ENCODE measurements at regions not wholly inside any gene's neighbourhood (a gene's known extent, or its start where the extent isn't known, plus 50 kb on each side); places are given as distances from the start of the nearest gene placed in this dataset.
"Not testable (repeated sequence)": the region's sequence is repeated elsewhere in the genome, so short reads cannot be mapped to it uniquely, and the experiment has no call there.

- peak in 1 of 2 experiments; percentile 59; a peak in 2 of 4 replicates for TF ChIP-seq ZNF639 (CRISPR knock-in tag; conservative IDR thresholded peaks at IDR 0.05 in 1 of 2, IDR thresholded peaks at IDR 0.05 in 1 of 2)
- TF ChIP-seq, protein P1, sequence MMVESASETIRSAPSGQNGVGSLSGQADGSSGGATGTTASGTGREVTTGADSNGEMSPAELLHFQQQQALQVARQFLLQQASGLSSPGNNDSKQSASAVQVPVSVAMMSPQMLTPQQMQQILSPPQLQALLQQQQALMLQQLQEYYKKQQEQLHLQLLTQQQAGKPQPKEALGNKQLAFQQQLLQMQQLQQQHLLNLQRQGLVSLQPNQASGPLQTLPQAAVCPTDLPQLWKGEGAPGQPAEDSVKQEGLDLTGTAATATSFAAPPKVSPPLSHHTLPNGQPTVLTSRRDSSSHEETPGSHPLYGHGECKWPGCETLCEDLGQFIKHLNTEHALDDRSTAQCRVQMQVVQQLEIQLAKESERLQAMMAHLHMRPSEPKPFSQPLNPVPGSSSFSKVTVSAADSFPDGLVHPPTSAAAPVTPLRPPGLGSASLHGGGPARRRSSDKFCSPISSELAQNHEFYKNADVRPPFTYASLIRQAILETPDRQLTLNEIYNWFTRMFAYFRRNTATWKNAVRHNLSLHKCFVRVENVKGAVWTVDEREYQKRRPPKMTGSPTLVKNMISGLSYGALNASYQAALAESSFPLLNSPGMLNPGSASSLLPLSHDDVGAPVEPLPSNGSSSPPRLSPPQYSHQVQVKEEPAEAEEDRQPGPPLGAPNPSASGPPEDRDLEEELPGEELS (CRISPR knock-in tag; IDR thresholded peaks at IDR 0.05; ENCODE audit: borderline replicate concordance): no peak
- 0 out of 2 replicates have a peak, but pooled peaks have one; percentile 12 for TF ChIP-seq ZNF316 (IDR thresholded peaks at IDR 0.05)
- TF ChIP-seq, protein P2, sequence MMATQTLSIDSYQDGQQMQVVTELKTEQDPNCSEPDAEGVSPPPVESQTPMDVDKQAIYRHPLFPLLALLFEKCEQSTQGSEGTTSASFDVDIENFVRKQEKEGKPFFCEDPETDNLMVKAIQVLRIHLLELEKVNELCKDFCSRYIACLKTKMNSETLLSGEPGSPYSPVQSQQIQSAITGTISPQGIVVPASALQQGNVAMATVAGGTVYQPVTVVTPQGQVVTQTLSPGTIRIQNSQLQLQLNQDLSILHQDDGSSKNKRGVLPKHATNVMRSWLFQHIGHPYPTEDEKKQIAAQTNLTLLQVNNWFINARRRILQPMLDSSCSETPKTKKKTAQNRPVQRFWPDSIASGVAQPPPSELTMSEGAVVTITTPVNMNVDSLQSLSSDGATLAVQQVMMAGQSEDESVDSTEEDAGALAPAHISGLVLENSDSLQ (IDR thresholded peaks at IDR 0.05): 0 out of 2 replicates have a peak, but pooled peaks have one; percentile 22
Measured at GRCh38 chr7:16266877-16267276, 154.5 kb downstream of the CRPPA start (continued).

DNA sequence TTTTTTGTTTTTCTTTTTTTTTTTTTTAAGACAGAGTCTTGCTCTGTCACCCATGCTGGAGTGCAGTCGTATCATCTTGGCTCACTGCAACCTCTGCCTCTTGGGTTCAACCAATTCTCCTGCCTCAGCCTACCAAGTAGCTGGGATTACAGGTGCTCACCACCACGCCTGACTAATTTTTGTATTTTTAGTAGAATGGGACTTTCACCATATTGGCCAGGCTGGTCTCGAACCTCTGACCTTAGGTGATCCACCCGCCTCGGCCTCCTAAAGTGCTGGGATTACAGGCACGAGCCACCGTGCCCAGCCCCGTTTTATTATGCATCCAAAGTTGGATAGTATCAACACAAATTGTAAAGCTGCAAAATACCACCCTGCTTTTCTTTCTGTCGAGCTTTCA lies 154.9 kb downstream of the CRPPA start:
- H3K9ac ChIP-seq (ENCODE audit: insufficient read depth in 1 of 2, low read depth in 2 of 2, low read length in 2 of 2): peak overlapping the region; percentile 18 to 92; a peak in 3 of 4 replicates
- H3K9me3 ChIP-seq (replicated peaks; ENCODE audit: control insufficient read depth, insufficient read depth, low read depth, low read length): peaks cover 11% of the 10 kb centered on the region
- peaks cover 93% of the 10 kb centered on the region for H3K79me2 ChIP-seq (ENCODE audit: control insufficient read depth, insufficient read depth, low read length)
- FAIRE-seq; CTCF ChIA-PET (ENCODE audit: low intra/inter-chr PET ratio); BruUV-seq (replicated peaks); H3K9me1 ChIP-seq (ENCODE audit: control insufficient read depth, insufficient read depth, low read length); ATAC-seq; H3K27me3 ChIP-seq (ENCODE audit: control insufficient read depth in 2 of 2, insufficient read depth in 2 of 2, low read length in 2 of 2); H4K20me1 ChIP-seq (replicated peaks; ENCODE audit: control insufficient read depth, insufficient read depth, low read length); H2AFZ ChIP-seq (ENCODE audit: low read depth, low read length); DNase-seq (ENCODE audit: extremely low read depth in 1 of 4, low spot score in 3 of 4): not testable (repeated sequence)
- H3K4me1 ChIP-seq (replicated peaks in 1 of 2; ENCODE audit: control insufficient read depth in 2 of 2, insufficient read depth in 2 of 2, low read length in 2 of 2): peaks cover 10 to 32% of the 10 kb centered on the region in 2 experiments; a peak in 4 of 5 replicates
- peak overlapping the region; percentile 49 for H3K4me3 ChIP-seq
- WGBS (ENCODE audit: insufficient coverage, low coverage, missing lambda C conversion rate): 5% methylated on average over 8 of the region's 9 CpGs
- peak overlapping the region; percentile 87 for H3K4me2 ChIP-seq (ENCODE audit: insufficient read depth, low read length)
- in situ Hi-C loops (cut with MboI) (loop anchor here (5.0 to 10.0 kb wide), 2 partner anchors 151 to 298 kb away; no protein-coding TSS in a partner anchor), intact Hi-C loops (cut with micrococcal nuclease) (loop anchor here (10.0 kb wide), 1 partner anchor 488 kb away; the partner anchor contains the start of gene TSPAN13)
- POLR2A ChIA-PET: interaction anchor here (0.8 to 1.0 kb wide), 3 partner anchors 153 to 299 kb away, joined by 3 to 4 read pairs (median 3); no protein-coding TSS in a partner anchor
- peaks cover 58% of the 10 kb centered on the region for H3K36me3 ChIP-seq (ENCODE audit: control insufficient read depth, insufficient read depth, low read length)
- H3K27ac ChIP-seq (ENCODE audit: extremely low read depth, low read depth, low read length): peak overlapping the region; percentile 93
- TF ChIP-seq, protein P3, sequence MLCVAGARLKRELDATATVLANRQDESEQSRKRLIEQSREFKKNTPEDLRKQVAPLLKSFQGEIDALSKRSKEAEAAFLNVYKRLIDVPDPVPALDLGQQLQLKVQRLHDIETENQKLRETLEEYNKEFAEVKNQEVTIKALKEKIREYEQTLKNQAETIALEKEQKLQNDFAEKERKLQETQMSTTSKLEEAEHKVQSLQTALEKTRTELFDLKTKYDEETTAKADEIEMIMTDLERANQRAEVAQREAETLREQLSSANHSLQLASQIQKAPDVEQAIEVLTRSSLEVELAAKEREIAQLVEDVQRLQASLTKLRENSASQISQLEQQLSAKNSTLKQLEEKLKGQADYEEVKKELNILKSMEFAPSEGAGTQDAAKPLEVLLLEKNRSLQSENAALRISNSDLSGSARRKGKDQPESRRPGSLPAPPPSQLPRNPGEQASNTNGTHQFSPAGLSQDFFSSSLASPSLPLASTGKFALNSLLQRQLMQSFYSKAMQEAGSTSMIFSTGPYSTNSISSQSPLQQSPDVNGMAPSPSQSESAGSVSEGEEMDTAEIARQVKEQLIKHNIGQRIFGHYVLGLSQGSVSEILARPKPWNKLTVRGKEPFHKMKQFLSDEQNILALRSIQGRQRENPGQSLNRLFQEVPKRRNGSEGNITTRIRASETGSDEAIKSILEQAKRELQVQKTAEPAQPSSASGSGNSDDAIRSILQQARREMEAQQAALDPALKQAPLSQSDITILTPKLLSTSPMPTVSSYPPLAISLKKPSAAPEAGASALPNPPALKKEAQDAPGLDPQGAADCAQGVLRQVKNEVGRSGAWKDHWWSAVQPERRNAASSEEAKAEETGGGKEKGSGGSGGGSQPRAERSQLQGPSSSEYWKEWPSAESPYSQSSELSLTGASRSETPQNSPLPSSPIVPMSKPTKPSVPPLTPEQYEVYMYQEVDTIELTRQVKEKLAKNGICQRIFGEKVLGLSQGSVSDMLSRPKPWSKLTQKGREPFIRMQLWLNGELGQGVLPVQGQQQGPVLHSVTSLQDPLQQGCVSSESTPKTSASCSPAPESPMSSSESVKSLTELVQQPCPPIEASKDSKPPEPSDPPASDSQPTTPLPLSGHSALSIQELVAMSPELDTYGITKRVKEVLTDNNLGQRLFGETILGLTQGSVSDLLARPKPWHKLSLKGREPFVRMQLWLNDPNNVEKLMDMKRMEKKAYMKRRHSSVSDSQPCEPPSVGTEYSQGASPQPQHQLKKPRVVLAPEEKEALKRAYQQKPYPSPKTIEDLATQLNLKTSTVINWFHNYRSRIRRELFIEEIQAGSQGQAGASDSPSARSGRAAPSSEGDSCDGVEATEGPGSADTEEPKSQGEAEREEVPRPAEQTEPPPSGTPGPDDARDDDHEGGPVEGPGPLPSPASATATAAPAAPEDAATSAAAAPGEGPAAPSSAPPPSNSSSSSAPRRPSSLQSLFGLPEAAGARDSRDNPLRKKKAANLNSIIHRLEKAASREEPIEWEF (CRISPR knock-in tag; IDR thresholded peaks at IDR 0.05): peak; percentile 3; the same call in 1 of the 2 replicates
- TF ChIP-seq KDM1A (IDR thresholded peaks at IDR 0.05): peak in 1 of 2 experiments; percentile 14; a peak in 1 of 4 replicates
- TF ChIP-seq PTTG1 (tag; IDR thresholded peaks at IDR 0.05; ENCODE audit: low read depth): peak; percentile 22; the same call in 1 of the 2 replicates
- peak; percentile 35 for TF ChIP-seq CXXC5 (CRISPR knock-in tag; IDR thresholded peaks at IDR 0.05)
